ENCODE measurements at regions not wholly inside any gene's neighbourhood (a gene's known extent, or its start where the extent isn't known, plus 50 kb on each side); places are given as distances from the start of the nearest gene placed in this dataset.

- no peaks in the 10 kb centered on the region for H3K4me1 ChIP-seq (ENCODE audit: control insufficient read depth, insufficient read depth, low read length)
- ChIA-PET POLR2A (no interaction called here), CTCF (no interaction called here)
- no peaks in the 10 kb centered on the region for H3K9me3 ChIP-seq (ENCODE audit: control insufficient read depth, insufficient read depth, low read depth, low read length)
- TF ChIP-seq, protein P1, sequence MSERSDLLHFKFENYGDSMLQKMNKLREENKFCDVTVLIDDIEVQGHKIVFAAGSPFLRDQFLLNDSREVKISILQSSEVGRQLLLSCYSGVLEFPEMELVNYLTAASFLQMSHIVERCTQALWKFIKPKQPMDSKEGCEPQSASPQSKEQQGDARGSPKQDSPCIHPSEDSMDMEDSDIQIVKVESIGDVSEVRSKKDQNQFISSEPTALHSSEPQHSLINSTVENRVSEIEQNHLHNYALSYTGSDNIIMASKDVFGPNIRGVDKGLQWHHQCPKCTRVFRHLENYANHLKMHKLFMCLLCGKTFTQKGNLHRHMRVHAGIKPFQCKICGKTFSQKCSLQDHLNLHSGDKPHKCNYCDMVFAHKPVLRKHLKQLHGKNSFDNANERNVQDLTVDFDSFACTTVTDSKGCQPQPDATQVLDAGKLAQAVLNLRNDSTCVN (tag by site-specific recombination; optimal IDR thresholded peaks at IDR 0.05), result no peak
- no peak for TF ChIP-seq ZNF510 (tag by site-specific recombination; IDR thresholded peaks at IDR 0.05; ENCODE audit: insufficient replicate concordance)
- TF ChIP-seq WT1 (tag by site-specific recombination; IDR thresholded peaks at IDR 0.05), result no peak
- TF ChIP-seq ZNF416 (tag by site-specific recombination; IDR thresholded peaks at IDR 0.05), result no peak
- no peak for TF ChIP-seq ZSCAN5A (tag by site-specific recombination; IDR thresholded peaks at IDR 0.05)
- TF ChIP-seq ZNF660 (tag by site-specific recombination; IDR thresholded peaks at IDR 0.05), result no peak
- TF ChIP-seq ZNF555 (tag by site-specific recombination; conservative IDR thresholded peaks at IDR 0.05), result no peak
- TF ChIP-seq ZNF624 (tag by site-specific recombination; IDR thresholded peaks at IDR 0.05), result no peak
- H3K4me3 ChIP-seq (ENCODE audit: low read depth, low read length), result no peak overlapping the region
- no peaks in the 10 kb centered on the region for H3K36me3 ChIP-seq (ENCODE audit: control insufficient read depth in 2 of 2, insufficient read depth in 1 of 2, low read length in 2 of 2)
- H3K27ac ChIP-seq (ENCODE audit: extremely low read depth, low read depth, low read length), result no peak overlapping the region
Observed at GRCh38 chr5:169390265-169390664, 89.3 kb upstream of the SLIT3 start.

GRCh38 chr5:169389318-169389717, 88.4 kb upstream of the SLIT3 start:
- no peak for TF ChIP-seq MYNN (tag by site-specific recombination; IDR thresholded peaks at IDR 0.05; ENCODE audit: borderline replicate concordance)
- Histone ChIP-seq H3K27ac (ENCODE audit: extremely low read depth, low read depth, low read length) (no peak overlapping the region), H3K4me3 (ENCODE audit: low read depth, low read length) (no peak overlapping the region), H3K4me1 (ENCODE audit: control insufficient read depth, insufficient read depth, low read length) (no peaks in the 10 kb centered on the region), H3K36me3 (ENCODE audit: control insufficient read depth in 2 of 2, insufficient read depth in 1 of 2, low read length in 2 of 2) (no peaks in the 10 kb centered on the region), H3K9me3 (ENCODE audit: control insufficient read depth, insufficient read depth, low read depth, low read length) (no peaks in the 10 kb centered on the region)
- POLR2A ChIA-PET, result no interaction called here
- CTCF ChIA-PET, result interaction anchor here (0.6 kb wide), 2 partner anchors 50 to 103 kb away, joined by 3 read pairs; no protein-coding TSS in a partner anchor

GRCh38 chr5:169385636-169386035, 84.7 kb upstream of the SLIT3 start:
- no peak overlapping the region for H3K27ac ChIP-seq (ENCODE audit: extremely low read depth, low read depth, low read length)
- no peaks in the 10 kb centered on the region for H3K36me3 ChIP-seq (ENCODE audit: control insufficient read depth in 2 of 2, insufficient read depth in 1 of 2, low read length in 2 of 2)
- no peak for TF ChIP-seq ZNF473 (tag by site-specific recombination; IDR thresholded peaks at IDR 0.05)
- TF ChIP-seq ZNF324 (tag by site-specific recombination; IDR thresholded peaks at IDR 0.05), result no peak
- H3K9me3 ChIP-seq (ENCODE audit: control insufficient read depth, insufficient read depth, low read depth, low read length), result no peaks in the 10 kb centered on the region
- ChIA-PET CTCF (interaction anchor here (0.7 kb wide), 1 partner anchor 32 kb away, joined by 3 read pairs; no protein-coding TSS in a partner anchor), POLR2A (no interaction called here)
- H3K4me1 ChIP-seq (ENCODE audit: control insufficient read depth, insufficient read depth, low read length), result no peaks in the 10 kb centered on the region
- no peak overlapping the region for H3K4me3 ChIP-seq (ENCODE audit: low read depth, low read length)

- POLR2A ChIA-PET, result no interaction called here
- no peaks in the 10 kb centered on the region for H3K36me3 ChIP-seq (ENCODE audit: control insufficient read depth in 2 of 2, insufficient read depth in 1 of 2, low read length in 2 of 2)
- no peak overlapping the region for H3K4me3 ChIP-seq (ENCODE audit: low read depth, low read length)
- H3K27ac ChIP-seq (ENCODE audit: extremely low read depth, low read depth, low read length), result no peak overlapping the region
- H3K9me3 ChIP-seq (ENCODE audit: control insufficient read depth, insufficient read depth, low read depth, low read length), result no peaks in the 10 kb centered on the region
- H3K4me1 ChIP-seq (ENCODE audit: control insufficient read depth, insufficient read depth, low read length), result no peaks in the 10 kb centered on the region
- CTCF ChIA-PET, result no interaction called here
- TF ChIP-seq REST (tag by site-specific recombination; IDR thresholded peaks at IDR 0.05) (no peak), SALL2 (tag by site-specific recombination; IDR thresholded peaks at IDR 0.05; ENCODE audit: borderline replicate concordance) (no peak), ZBTB48 (tag by site-specific recombination; IDR thresholded peaks at IDR 0.05) (no peak), KLF7 (tag by site-specific recombination; IDR thresholded peaks at IDR 0.05; ENCODE audit: borderline replicate concordance) (no peak), ZBTB49 (tag by site-specific recombination; IDR thresholded peaks at IDR 0.05; ENCODE audit: low read depth) (no peak), ZNF121 (tag by site-specific recombination; IDR thresholded peaks at IDR 0.05) (no peak)
- TF ChIP-seq, protein P2, sequence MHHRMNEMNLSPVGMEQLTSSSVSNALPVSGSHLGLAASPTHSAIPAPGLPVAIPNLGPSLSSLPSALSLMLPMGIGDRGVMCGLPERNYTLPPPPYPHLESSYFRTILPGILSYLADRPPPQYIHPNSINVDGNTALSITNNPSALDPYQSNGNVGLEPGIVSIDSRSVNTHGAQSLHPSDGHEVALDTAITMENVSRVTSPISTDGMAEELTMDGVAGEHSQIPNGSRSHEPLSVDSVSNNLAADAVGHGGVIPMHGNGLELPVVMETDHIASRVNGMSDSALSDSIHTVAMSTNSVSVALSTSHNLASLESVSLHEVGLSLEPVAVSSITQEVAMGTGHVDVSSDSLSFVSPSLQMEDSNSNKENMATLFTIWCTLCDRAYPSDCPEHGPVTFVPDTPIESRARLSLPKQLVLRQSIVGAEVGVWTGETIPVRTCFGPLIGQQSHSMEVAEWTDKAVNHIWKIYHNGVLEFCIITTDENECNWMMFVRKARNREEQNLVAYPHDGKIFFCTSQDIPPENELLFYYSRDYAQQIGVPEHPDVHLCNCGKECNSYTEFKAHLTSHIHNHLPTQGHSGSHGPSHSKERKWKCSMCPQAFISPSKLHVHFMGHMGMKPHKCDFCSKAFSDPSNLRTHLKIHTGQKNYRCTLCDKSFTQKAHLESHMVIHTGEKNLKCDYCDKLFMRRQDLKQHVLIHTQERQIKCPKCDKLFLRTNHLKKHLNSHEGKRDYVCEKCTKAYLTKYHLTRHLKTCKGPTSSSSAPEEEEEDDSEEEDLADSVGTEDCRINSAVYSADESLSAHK (tag by site-specific recombination; IDR thresholded peaks at IDR 0.05), result no peak
Observed at GRCh38 chr5:169384661-169385060, 83.7 kb upstream of the SLIT3 start.

Measured in HEK293 (cell line).